Stomach (tissue), 8 donors: ENCODE measurements at regions not wholly inside any gene's neighbourhood (a gene's known extent, or its start where the extent isn't known, plus 50 kb on each side); places are given as distances from the start of the nearest gene placed in this dataset.

Source experiments
- DNase-seq, 2 donors: peaks; one replicate each; pipeline versions ENCODE4 v3.0.0 to v3.0.0-alpha.2; 2013 to 2019
- H3K27ac ChIP-seq, 5 donors: fragments of 200-600 bp in 4 of 5; sonication (generic) in 4 of 5; one replicate each; pipeline ENCODE4 v1.5.1; 2013 to 2019; ENCODE audit warnings: mild to moderate bottlenecking in 1 of 5, moderate library complexity in 1 of 5
- H3K27me3 ChIP-seq, 3 donors: fragments of 200-600 bp; sonication (generic); one replicate each; pipeline ENCODE4 v1.5.1; 2017 to 2019; ENCODE audit warnings: mixed run types in 1 of 3
- H3K36me3 ChIP-seq, 4 donors: fragments of 200-600 bp; sonication (generic); 1 replicate in 3 of 4; 2 replicates in 1 of 4; pipeline ENCODE4 v1.5.1; 2016 to 2019
- H3K4me1 ChIP-seq, 4 donors: fragments of 200-600 bp; sonication (generic); one replicate each; pipeline ENCODE4 v1.5.1; 2016 to 2019
- H3K4me3 ChIP-seq, 4 donors: fragments of 200-600 bp; sonication (generic) in 3 of 4; one replicate each; pipeline ENCODE4 v1.5.1; 2016 to 2019; ENCODE audit warnings: mild to moderate bottlenecking in 1 of 4
- H3K9me3 ChIP-seq, 4 donors: fragments of 200-600 bp; sonication (generic); one replicate each; pipeline ENCODE4 v1.5.1; 2016 to 2019
- EP300 ChIP-seq: sonication (generic); formaldehyde crosslinking; IDR thresholded peaks from one replicate; pipeline ENCODE4 v1.6.1; 2017; ENCODE audit warnings: antibody characterized with exemption
- POLR2A ChIP-seq, 4 donors: fragments of 450-650 bp; IDR thresholded peaks; one replicate each; pipeline ENCODE4 v1.6.1; 2016; ENCODE audit warnings: antibody characterized with exemption in 4 of 4, control low read depth in 2 of 4, mild to moderate bottlenecking in 1 of 4, moderate library complexity in 1 of 4
- POLR2AphosphoS5 ChIP-seq, 3 donors: sonication (generic); formaldehyde crosslinking; IDR thresholded peaks; one replicate each; pipeline ENCODE4 v1.6.1; 2016; ENCODE audit warnings: antibody characterized with exemption in 3 of 3
- WGBS, 5 donors: extraction: QIAGEN DNeasy Blood & Tissue Kit in 3 of 5; methylation state at CpG; one replicate each; pipeline versions ENCODE4 v1.1.5 to v1.1.7; 2013 to 2018; 5-methylcytosine and 5-hydroxymethylcytosine counted together
- intact Hi-C: fragments of 100-400 bp; cut with DNase I; formaldehyde crosslinking; loops from one replicate; pipeline ENCODE4 v1.15.1; 2023; ENCODE audit warnings: low total_unique reads
- TF ChIP-seq, protein P1 (sequence below), 7 experiments: fragments of 450-650 bp in 4 of 7; fragments of 200-600 bp in 3 of 7; sonication (generic) in 3 of 7; IDR thresholded peaks; one replicate each; pipeline ENCODE4 v1.5.1; 2016 to 2019; ENCODE audit warnings: antibody characterized with exemption in 7 of 7, control low read depth in 2 of 7, mild to moderate bottlenecking in 1 of 7
- donor health status: healthy with polysubstance abuse.
- donor health status: Bipolar disorder and iron deficiency.
- donor health status: healthy.

DNA sequence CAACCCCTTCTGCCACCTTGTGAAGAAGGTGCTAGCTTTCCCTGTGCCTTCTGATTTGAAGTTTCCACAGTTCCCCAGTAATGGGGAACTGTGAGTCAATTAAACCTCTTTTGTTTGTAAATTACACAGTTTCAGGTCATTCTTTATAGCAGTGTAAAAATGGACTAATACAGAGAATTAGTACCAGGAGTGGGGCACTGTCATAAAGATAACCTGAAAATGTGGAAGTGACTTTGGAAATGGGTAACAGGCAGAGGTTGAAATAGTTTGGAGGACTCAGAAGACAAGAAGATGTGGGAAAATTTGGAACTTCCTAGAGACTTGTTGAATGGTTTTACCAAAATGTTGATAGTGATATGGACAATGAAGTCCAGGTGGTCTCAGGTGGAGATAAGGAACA lies 131.0 kb upstream of the HAND2 start:
- Histone ChIP-seq H3K4me3 (no peak overlapping the region), H3K27me3 (no peaks in the 10 kb centered on the region), H3K4me1 (no peaks in the 10 kb centered on the region), H3K9me3 (no peaks in the 10 kb centered on the region), H3K36me3 (no peaks in the 10 kb centered on the region), H3K27ac (no peak overlapping the region)
- TF ChIP-seq POLR2A (IDR thresholded peaks at IDR 0.05), result no peak
- TF ChIP-seq EP300, result no peak
- TF ChIP-seq, protein P1, sequence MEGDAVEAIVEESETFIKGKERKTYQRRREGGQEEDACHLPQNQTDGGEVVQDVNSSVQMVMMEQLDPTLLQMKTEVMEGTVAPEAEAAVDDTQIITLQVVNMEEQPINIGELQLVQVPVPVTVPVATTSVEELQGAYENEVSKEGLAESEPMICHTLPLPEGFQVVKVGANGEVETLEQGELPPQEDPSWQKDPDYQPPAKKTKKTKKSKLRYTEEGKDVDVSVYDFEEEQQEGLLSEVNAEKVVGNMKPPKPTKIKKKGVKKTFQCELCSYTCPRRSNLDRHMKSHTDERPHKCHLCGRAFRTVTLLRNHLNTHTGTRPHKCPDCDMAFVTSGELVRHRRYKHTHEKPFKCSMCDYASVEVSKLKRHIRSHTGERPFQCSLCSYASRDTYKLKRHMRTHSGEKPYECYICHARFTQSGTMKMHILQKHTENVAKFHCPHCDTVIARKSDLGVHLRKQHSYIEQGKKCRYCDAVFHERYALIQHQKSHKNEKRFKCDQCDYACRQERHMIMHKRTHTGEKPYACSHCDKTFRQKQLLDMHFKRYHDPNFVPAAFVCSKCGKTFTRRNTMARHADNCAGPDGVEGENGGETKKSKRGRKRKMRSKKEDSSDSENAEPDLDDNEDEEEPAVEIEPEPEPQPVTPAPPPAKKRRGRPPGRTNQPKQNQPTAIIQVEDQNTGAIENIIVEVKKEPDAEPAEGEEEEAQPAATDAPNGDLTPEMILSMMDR (IDR thresholded peaks at IDR 0.05), result no peak
- TF ChIP-seq POLR2AphosphoS5 (IDR thresholded peaks at IDR 0.05), result no peak
- intact Hi-C loops, result no loop called here
- DNase-seq, result no peak

DNA sequence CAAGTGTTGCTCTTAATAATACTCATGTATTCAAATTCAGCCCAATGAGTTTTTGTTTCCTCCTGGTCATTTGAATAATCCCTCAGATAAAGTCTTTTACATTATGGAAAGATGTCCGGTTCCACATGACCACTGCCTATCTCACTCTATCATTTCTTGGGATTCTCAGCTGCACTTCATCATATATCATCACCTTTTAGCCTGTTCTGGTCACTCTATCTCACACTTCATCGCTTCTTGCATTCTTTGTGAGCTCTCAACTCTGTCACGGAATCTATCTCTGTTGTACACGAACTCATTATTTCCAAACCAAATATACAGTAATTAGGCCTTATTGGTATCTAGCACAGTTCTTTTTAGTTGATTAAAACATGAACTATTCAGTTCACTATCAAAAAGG lies 126.9 kb upstream of the HAND2 start:
- Histone ChIP-seq H3K36me3 (no peaks in the 10 kb centered on the region), H3K27ac (no peak overlapping the region), H3K9me3 (no peaks in the 10 kb centered on the region), H3K4me1 (peaks cover 0 to 10% (median 0%) of the 10 kb centered on the region in 4 donors), H3K4me3 (no peak overlapping the region), H3K27me3 (no peaks in the 10 kb centered on the region)
- 84 to 93% (median 90%) methylated on average over 4 of the region's 4 CpGs for WGBS, 5 donors
- intact Hi-C loops, result no loop called here
- no peak for DNase-seq
- TF ChIP-seq POLR2AphosphoS5 (IDR thresholded peaks at IDR 0.05), result no peak
- TF ChIP-seq, protein P1 (IDR thresholded peaks at IDR 0.05), result no peak
- no peak for TF ChIP-seq POLR2A (IDR thresholded peaks at IDR 0.05)
- TF ChIP-seq EP300, result no peak

DNA sequence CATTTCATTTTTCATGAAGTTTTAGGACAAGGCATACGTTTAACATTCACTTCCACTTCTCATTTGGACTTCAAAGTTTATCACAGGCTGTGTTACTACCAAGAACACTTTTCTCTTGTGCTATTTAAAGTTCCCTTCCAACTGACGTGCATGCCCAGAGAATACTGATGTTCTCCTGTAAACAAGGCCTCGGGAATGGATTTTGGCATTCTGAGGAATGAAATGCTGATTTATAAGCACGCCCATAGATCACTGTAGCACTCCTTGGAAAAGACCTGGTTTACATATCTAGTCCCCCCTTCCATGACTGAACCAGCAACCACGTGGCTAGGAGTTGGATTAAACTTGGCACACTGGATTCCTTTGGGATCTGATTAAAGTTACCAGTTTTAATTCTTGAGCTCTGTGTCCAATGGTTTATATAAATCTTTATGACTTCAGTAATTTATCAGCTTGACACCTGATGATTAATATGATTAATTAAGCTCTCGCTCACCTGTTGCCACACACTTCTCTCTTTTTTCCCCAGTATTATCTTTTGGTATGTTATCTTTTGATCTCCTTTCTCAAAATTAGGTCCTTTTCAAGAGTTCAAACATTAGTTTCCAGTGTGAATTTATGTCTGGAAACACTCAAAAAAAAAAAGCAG lies 122.4 kb upstream of the HAND2 start:
- Histone ChIP-seq H3K9me3 (no peaks in the 10 kb centered on the region), H3K27ac (peak overlapping the region in 1 of 5 donors; percentile 29), H3K4me3 (no peak overlapping the region), H3K27me3 (no peaks in the 10 kb centered on the region), H3K4me1 (peaks cover 0 to 10% (median 0%) of the 10 kb centered on the region in 4 donors), H3K36me3 (no peaks in the 10 kb centered on the region)
- intact Hi-C loops, result no loop called here
- 22 to 38% (median 34%) methylated on average over 6 of the region's 6 CpGs for WGBS, 5 donors
- TF ChIP-seq POLR2AphosphoS5 (IDR thresholded peaks at IDR 0.05) (peak in 2 of 3 donors; percentile 36 to 72), POLR2A (IDR thresholded peaks at IDR 0.05) (no peak), EP300 (peak; percentile 20)
- TF ChIP-seq, protein P1 (IDR thresholded peaks at IDR 0.05), result no peak
- peak in 1 of 2 donors; percentile 77 for DNase-seq

DNA sequence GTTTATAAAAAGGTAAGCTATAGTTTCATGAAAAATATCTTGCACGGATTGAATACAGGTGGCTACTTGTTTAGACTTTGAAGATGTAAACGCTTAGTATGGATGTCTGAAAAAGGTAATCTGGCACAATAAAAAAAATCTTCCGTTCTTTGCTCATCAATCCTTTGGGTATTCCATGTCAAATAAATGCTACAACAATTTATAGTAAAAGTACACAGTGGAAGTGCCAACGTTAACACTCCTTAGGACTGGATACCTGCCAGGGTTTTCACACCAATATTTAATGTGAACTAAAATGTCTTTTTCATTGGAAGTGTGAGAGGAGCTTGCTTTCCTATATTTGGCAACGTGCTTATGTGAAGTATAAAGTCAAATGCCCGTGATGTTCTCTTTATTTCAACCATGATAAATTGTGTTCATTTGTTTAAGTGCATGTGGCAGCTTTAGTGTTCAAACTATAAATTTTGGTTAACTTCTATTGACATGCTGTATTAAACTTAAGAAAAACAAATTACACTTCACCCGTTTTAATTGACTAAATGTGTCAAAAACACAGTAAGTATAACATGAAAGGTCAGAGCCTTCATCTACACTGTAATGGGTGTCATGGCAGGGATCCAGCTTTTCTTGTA lies 121.7 kb upstream of the HAND2 start:
- DNase-seq, result peak in 1 of 2 donors; percentile 49
- H3K27me3 ChIP-seq, result no peaks in the 10 kb centered on the region
- no peak overlapping the region for H3K4me3 ChIP-seq
- peak overlapping the region in 1 of 5 donors; percentile 29 for H3K27ac ChIP-seq
- TF ChIP-seq EP300, result no peak
- TF ChIP-seq POLR2A (IDR thresholded peaks at IDR 0.05), result no peak
- no peak for TF ChIP-seq POLR2AphosphoS5 (IDR thresholded peaks at IDR 0.05)
- TF ChIP-seq, protein P1 (IDR thresholded peaks at IDR 0.05), result no peak
- intact Hi-C loops, result no loop called here
- no peaks in the 10 kb centered on the region for H3K9me3 ChIP-seq
- H3K36me3 ChIP-seq, result no peaks in the 10 kb centered on the region
- H3K4me1 ChIP-seq, result peaks cover 0 to 10% (median 0%) of the 10 kb centered on the region in 4 donors
- 47 to 50% (median 48%) methylated on average over 7 of the region's 7 CpGs for WGBS, 5 donors
